Loucy (cell line): ENCODE measurements at regions not wholly inside any gene's neighbourhood (a gene's known extent, or its start where the extent isn't known, plus 50 kb on each side); places are given as distances from the start of the nearest gene placed in this dataset.

Experiments used
- H2AFZ ChIP-seq: fragments of 200-600 bp; sonication (generic); 2 replicates; pipeline ENCODE4 v1.6.0; 2016; ENCODE audit warnings: antibody characterized with exemption, mild to moderate bottlenecking, low read length, moderate library complexity
- H3F3A ChIP-seq: fragments of 200-600 bp; 2 replicates; pipeline ENCODE4 v1.6.0; 2016; ENCODE audit warnings: antibody characterized with exemption, low read depth, mild to moderate bottlenecking
- H3K27me3 ChIP-seq: fragments of 200-600 bp; sonication (generic); 2 replicates; pipeline ENCODE4 v1.6.1; 2014; ENCODE audit warnings: low read length, mild to moderate bottlenecking; ENCODE audit not compliant: insufficient read depth, poor library complexity, severe bottlenecking
- H3K36me3 ChIP-seq: fragments of 200-600 bp; sonication (generic); 2 replicates; pipeline ENCODE4 v1.6.1; 2016; ENCODE audit warnings: low read length; ENCODE audit not compliant: insufficient read depth
- H3K4me1 ChIP-seq: fragments of 200-600 bp; sonication (generic); 2 replicates; pipeline ENCODE4 v1.5.1; 2014; ENCODE audit warnings: low read length, mild to moderate bottlenecking; ENCODE audit not compliant: insufficient read depth, poor library complexity, severe bottlenecking
- H3K4me2 ChIP-seq: fragments of 200-600 bp; sonication (generic); 2 replicates; pipeline ENCODE4 v1.6.0; 2014; ENCODE audit warnings: antibody characterized with exemption, low read length, low read depth, mild to moderate bottlenecking; ENCODE audit not compliant: poor library complexity, severe bottlenecking
- H3K4me3 ChIP-seq: fragments of 200-600 bp; sonication (generic); 2 replicates; pipeline ENCODE4 v1.5.1; 2014; ENCODE audit warnings: low read length, mild to moderate bottlenecking, mixed read lengths; ENCODE audit not compliant: poor library complexity, severe bottlenecking
- H3K79me2 ChIP-seq: fragments of 200-600 bp; sonication (generic); 2 replicates; pipeline ENCODE4 v1.6.1; 2014; ENCODE audit warnings: low read length; ENCODE audit not compliant: insufficient read depth
- H3K9ac ChIP-seq: fragments of 200-600 bp; sonication (generic); 2 replicates; pipeline ENCODE4 v1.6.0; 2014; ENCODE audit warnings: mild to moderate bottlenecking, low read depth, low read length, moderate library complexity; ENCODE audit not compliant: poor library complexity, severe bottlenecking
- H3K9me2 ChIP-seq: fragments of 200-600 bp; sonication (generic); replicated peaks from 2 replicates; pipeline ENCODE4 v1.6.1; 2016; ENCODE audit warnings: low read depth, low read length, mixed read lengths
- H3K9me3 ChIP-seq: fragments of 200-600 bp; sonication (generic); 2 replicates; pipeline ENCODE4 v1.6.1; 2014; ENCODE audit warnings: mild to moderate bottlenecking, antibody characterized with exemption, low read length, low read depth; ENCODE audit not compliant: insufficient read depth
- H4K20me1 ChIP-seq: fragments of 200-600 bp; sonication (generic); 2 replicates; pipeline ENCODE4 v1.6.0; 2014; ENCODE audit warnings: antibody characterized with exemption, low read length, mild to moderate bottlenecking; ENCODE audit not compliant: insufficient read depth, poor library complexity, severe bottlenecking
- CTCF ChIP-seq: fragments of 200-600 bp; sonication (generic); conservative IDR thresholded peaks from 2 replicates; pipeline ENCODE4 v1.5.1; 2014; ENCODE audit warnings: mild to moderate bottlenecking, antibody characterized with exemption, low read length
- EZH2phosphoT487 ChIP-seq: fragments of 200-600 bp; IDR thresholded peaks from 2 replicates; pipeline ENCODE4 v1.6.1; 2018; ENCODE audit warnings: antibody characterized with exemption, mild to moderate bottlenecking, moderate library complexity, borderline replicate concordance

- Histone ChIP-seq H3K9me2 (no peaks in the 10 kb centered on the region), H3K27me3 (no peaks in the 10 kb centered on the region), H3K4me2 (no peak overlapping the region), H3K9ac (no peak overlapping the region), H3K36me3 (no peaks in the 10 kb centered on the region), H3K4me3 (no peak overlapping the region), H3F3A (no peaks in the 10 kb centered on the region), H2AFZ (no peak overlapping the region), H4K20me1 (no peaks in the 10 kb centered on the region), H3K4me1 (no peaks in the 10 kb centered on the region), H3K9me3 (no peaks in the 10 kb centered on the region), H3K79me2 (no peaks in the 10 kb centered on the region)
- no peak for TF ChIP-seq CTCF
- TF ChIP-seq EZH2phosphoT487: no peak
Measured at GRCh38 chr6:51266604-51267003, 447.9 kb downstream of the TFAP2B start.

GRCh38 chr6:51268666-51269065 is 450.0 kb downstream of the TFAP2B start:
- no peak overlapping the region for H2AFZ ChIP-seq
- no peaks in the 10 kb centered on the region for H3K9me3 ChIP-seq
- no peaks in the 10 kb centered on the region for H3K4me1 ChIP-seq
- no peak overlapping the region for H3K4me3 ChIP-seq
- H3F3A ChIP-seq: no peaks in the 10 kb centered on the region
- no peaks in the 10 kb centered on the region for H3K79me2 ChIP-seq
- no peaks in the 10 kb centered on the region for H3K9me2 ChIP-seq
- H3K27me3 ChIP-seq: no peaks in the 10 kb centered on the region
- no peaks in the 10 kb centered on the region for H4K20me1 ChIP-seq
- no peak for TF ChIP-seq CTCF
- no peak for TF ChIP-seq EZH2phosphoT487
- no peaks in the 10 kb centered on the region for H3K36me3 ChIP-seq
- no peak overlapping the region for H3K9ac ChIP-seq
- no peak overlapping the region for H3K4me2 ChIP-seq

GRCh38 chr6:51269876-51270275 is 451.2 kb downstream of the TFAP2B start:
- H3K9me3 ChIP-seq: no peaks in the 10 kb centered on the region
- no peaks in the 10 kb centered on the region for H3K79me2 ChIP-seq
- no peaks in the 10 kb centered on the region for H3K4me1 ChIP-seq
- no peak overlapping the region for H3K4me3 ChIP-seq
- H3K4me2 ChIP-seq: no peak overlapping the region
- H3K9ac ChIP-seq: no peak overlapping the region
- no peaks in the 10 kb centered on the region for H3K36me3 ChIP-seq
- H4K20me1 ChIP-seq: no peaks in the 10 kb centered on the region
- TF ChIP-seq EZH2phosphoT487 (no peak), CTCF (no peak)
- H3K27me3 ChIP-seq: no peaks in the 10 kb centered on the region
- H2AFZ ChIP-seq: no peak overlapping the region
- no peaks in the 10 kb centered on the region for H3K9me2 ChIP-seq
- no peaks in the 10 kb centered on the region for H3F3A ChIP-seq
